B cell (primary cell): ENCODE measurements at regions not wholly inside any gene's neighbourhood (a gene's known extent, or its start where the extent isn't known, plus 50 kb on each side); places are given as distances from the start of the nearest gene placed in this dataset.

Experiments
- ATAC-seq: fragments of 200-7000 bp; cut with Tn5 transposase; one replicate; pipeline ENCODE4 v1.10.0; 2021; ENCODE audit warnings: low read depth, mild to moderate bottlenecking, moderate number of reproducible peaks, moderate library complexity
- CTCF ChIA-PET: fragments of 350-600 bp; sonication (Branson Sonifier 250); formaldehyde crosslinking; loops from one replicate; lab custom pipeline; 2021; ENCODE audit warnings: antibody characterized with exemption, inconsistent platforms; lab: Charles Lee
- POLR2A ChIA-PET: fragments of 350-600 bp; sonication (Branson Sonifier 250); formaldehyde crosslinking; loops from one replicate; lab custom pipeline; 2021; ENCODE audit warnings: antibody characterized with exemption; lab: Charles Lee
- DNase-seq: peaks from one replicate; pipeline ENCODE4 v3.0.0; 2013
- H2AFZ ChIP-seq: 2 replicates; pipeline ENCODE4 v1.6.1; 2012; ENCODE audit warnings: mild to moderate bottlenecking, low read depth, low read length; ENCODE audit not compliant: insufficient read depth, poor library complexity, severe bottlenecking
- H3K27ac ChIP-seq, 2 donors: 1 replicate in 1 of 2; 2 replicates in 1 of 2; pipeline ENCODE4 v1.5.1; 2012 to 2013; ENCODE audit warnings: low read length in 2 of 2, mild to moderate bottlenecking in 2 of 2, moderate library complexity in 1 of 2
- H3K27me3 ChIP-seq, 4 experiments: fragments of 200-600 bp in 1 of 4; sonication (generic) in 1 of 4; replicated peaks in 1 of 4; 1 replicate in 2 of 4; 2 replicates in 2 of 4; pipeline versions ENCODE4 v1.6.1 to v1.7.0; 2013 to 2016; ENCODE audit warnings: low read length in 3 of 4, mild to moderate bottlenecking in 2 of 4, mixed read lengths in 1 of 4, moderate library complexity in 1 of 4; ENCODE audit not compliant: insufficient read depth in 4 of 4, control insufficient read depth in 3 of 4; ENCODE audit errors: control extremely low read depth in 1 of 4
- H3K36me3 ChIP-seq, 2 experiments: replicated peaks in 1 of 2; 1 replicate in 1 of 2; 2 replicates in 1 of 2; pipeline versions ENCODE4 v1.6.1 to v1.7.1; 2013; ENCODE audit warnings: low read length in 1 of 2; ENCODE audit not compliant: insufficient read depth in 2 of 2, control insufficient read depth in 1 of 2; ENCODE audit errors: control extremely low read depth in 1 of 2, extremely low read depth in 1 of 2
- H3K4me1 ChIP-seq, 2 donors: fragments of 200-600 bp in 1 of 2; sonication (generic) in 1 of 2; 1 replicate in 1 of 2; 2 replicates in 1 of 2; pipeline versions ENCODE4 v1.5.1 to v1.6.1; 2013 to 2017; ENCODE audit warnings: low read length in 2 of 2; ENCODE audit not compliant: control insufficient read depth in 2 of 2, insufficient read depth in 2 of 2
- H3K4me2 ChIP-seq: replicated peaks from 2 replicates; pipeline ENCODE3; 2012; ENCODE audit warnings: mild to moderate bottlenecking, low read depth, low read length; ENCODE audit not compliant: poor library complexity, severe bottlenecking
- H3K4me3 ChIP-seq, 5 experiments: fragments of 200-600 bp in 1 of 5; sonication (generic) in 1 of 5; 1 replicate in 3 of 5; 2 replicates in 2 of 5; pipeline versions ENCODE4 v1.5.1 to v1.7.0; 2011 to 2016; ENCODE audit warnings: low read length in 4 of 5, mild to moderate bottlenecking in 4 of 5, low read depth in 2 of 5, control low read depth in 1 of 5, moderate library complexity in 1 of 5; ENCODE audit not compliant: insufficient read depth in 1 of 5; ENCODE audit errors: control extremely low read depth in 1 of 5, extremely low read depth in 1 of 5
- H3K79me2 ChIP-seq: fragments of 200-600 bp; sonication (generic); one replicate; pipeline ENCODE4 v1.6.0; 2016; ENCODE audit warnings: low read length; ENCODE audit not compliant: control insufficient read depth, insufficient read depth
- H3K9ac ChIP-seq: fragments of 200-600 bp; sonication (generic); 2 replicates; pipeline ENCODE4 v1.6.1; 2017; ENCODE audit warnings: mild to moderate bottlenecking, low read length, moderate library complexity
- H3K9me3 ChIP-seq, 3 donors: one replicate each; pipeline versions ENCODE4 v1.6.1 to v1.7.1; 2013; ENCODE audit warnings: low read length in 2 of 3; ENCODE audit not compliant: control insufficient read depth in 2 of 3, insufficient read depth in 1 of 3; ENCODE audit errors: control extremely low read depth in 1 of 3
- H4K20me1 ChIP-seq: 2 replicates; pipeline ENCODE4 v1.6.0; 2012; ENCODE audit warnings: mild to moderate bottlenecking, low read length; ENCODE audit not compliant: insufficient read depth, control insufficient read depth, poor library complexity, severe bottlenecking
- H3K27ac Mint-ChIP-seq: one replicate; pipeline ENCODE4 v1.8.0; 2021; ENCODE audit warnings: mixed read lengths
- H3K27me3 Mint-ChIP-seq: one replicate; pipeline ENCODE4 v1.8.0; 2021; ENCODE audit warnings: mixed read lengths
- H3K4me1 Mint-ChIP-seq: one replicate; pipeline ENCODE4 v1.8.0; 2021; ENCODE audit warnings: mixed read lengths
- H3K4me3 Mint-ChIP-seq: one replicate; pipeline ENCODE4 v1.8.0; 2021; ENCODE audit warnings: mixed read lengths
- H3K9me3 Mint-ChIP-seq: one replicate; pipeline ENCODE4 v1.8.0; 2022; ENCODE audit warnings: mixed read lengths; ENCODE audit not compliant: insufficient read depth
- EZH2 ChIP-seq: IDR thresholded peaks from 2 replicates; pipeline ENCODE4 v1.6.1; 2012; ENCODE audit warnings: borderline replicate concordance, low read depth, mild to moderate bottlenecking, moderate library complexity, low read length; ENCODE audit not compliant: insufficient read depth, poor library complexity, severe bottlenecking
- WGBS: methylation state at CpG from one replicate; pipeline ENCODE4 v1.1.5; 2013; ENCODE audit warnings: missing lambda C conversion rate; ENCODE audit not compliant: insufficient coverage; 5-methylcytosine and 5-hydroxymethylcytosine counted together
- intact Hi-C: fragments of 100-400 bp; cut with micrococcal nuclease; formaldehyde crosslinking; loops from one replicate; pipeline ENCODE4 v1.10.0; 2022
- TF ChIP-seq, protein P1 (sequence below): fragments of 200-600 bp; IDR thresholded peaks from one replicate; pipeline ENCODE4 v1.8.0; 2022; ENCODE audit warnings: antibody characterized with exemption, mild to moderate bottlenecking

DNA sequence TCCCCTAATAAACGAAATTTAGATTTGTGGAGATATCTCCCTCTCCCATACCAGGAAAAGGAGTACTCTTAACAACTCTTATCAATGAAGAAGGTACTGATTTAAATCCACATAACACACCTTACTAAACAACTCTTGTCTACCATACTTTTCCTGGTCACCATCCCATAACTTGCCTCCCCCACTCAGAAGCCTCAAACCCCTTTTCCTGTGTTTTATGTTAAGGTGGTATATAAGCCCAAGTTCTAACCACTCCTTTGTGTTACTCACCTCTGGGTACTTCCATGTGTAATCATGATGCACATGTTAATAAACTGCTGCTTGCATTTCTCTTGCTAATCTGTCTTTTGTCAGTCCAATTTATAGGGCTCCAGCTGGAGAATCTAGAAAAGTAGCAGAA, 330.7 kb downstream of the CD83 start:
- Mint-ChIP-seq H3K4me1 (peaks cover 24% of the 10 kb centered on the region), H3K4me3 (no peak overlapping the region), H3K27me3 (no peaks in the 10 kb centered on the region), H3K27ac (no peak overlapping the region), H3K9me3 (peaks cover 9% of the 10 kb centered on the region)
- ATAC-seq (no peak), DNase-seq (no peak)
- Histone ChIP-seq H2AFZ (no peak overlapping the region), H4K20me1 (no peaks in the 10 kb centered on the region), H3K9ac (no peak overlapping the region), H3K9me3 (peaks cover 0 to 5% (median 0%) of the 10 kb centered on the region in 3 donors), H3K27ac (no peak overlapping the region), H3K4me2 (no peak overlapping the region), H3K27me3 (no peaks in the 10 kb centered on the region), H3K36me3 (no peaks in the 10 kb centered on the region), H3K79me2 (no peaks in the 10 kb centered on the region), H3K4me3 (no peak overlapping the region), H3K4me1 (peaks cover 15 to 19% of the 10 kb centered on the region in 2 donors)
- intact Hi-C loops: no loop called here
- CTCF ChIA-PET: interaction anchor here (1.3 kb wide), 1 partner anchor 23 kb away, joined by 4 read pairs; no protein-coding TSS in a partner anchor
- WGBS: 100% methylated on average over 1 of the region's 1 CpG
- POLR2A ChIA-PET: no interaction called here
- TF ChIP-seq, protein P1, sequence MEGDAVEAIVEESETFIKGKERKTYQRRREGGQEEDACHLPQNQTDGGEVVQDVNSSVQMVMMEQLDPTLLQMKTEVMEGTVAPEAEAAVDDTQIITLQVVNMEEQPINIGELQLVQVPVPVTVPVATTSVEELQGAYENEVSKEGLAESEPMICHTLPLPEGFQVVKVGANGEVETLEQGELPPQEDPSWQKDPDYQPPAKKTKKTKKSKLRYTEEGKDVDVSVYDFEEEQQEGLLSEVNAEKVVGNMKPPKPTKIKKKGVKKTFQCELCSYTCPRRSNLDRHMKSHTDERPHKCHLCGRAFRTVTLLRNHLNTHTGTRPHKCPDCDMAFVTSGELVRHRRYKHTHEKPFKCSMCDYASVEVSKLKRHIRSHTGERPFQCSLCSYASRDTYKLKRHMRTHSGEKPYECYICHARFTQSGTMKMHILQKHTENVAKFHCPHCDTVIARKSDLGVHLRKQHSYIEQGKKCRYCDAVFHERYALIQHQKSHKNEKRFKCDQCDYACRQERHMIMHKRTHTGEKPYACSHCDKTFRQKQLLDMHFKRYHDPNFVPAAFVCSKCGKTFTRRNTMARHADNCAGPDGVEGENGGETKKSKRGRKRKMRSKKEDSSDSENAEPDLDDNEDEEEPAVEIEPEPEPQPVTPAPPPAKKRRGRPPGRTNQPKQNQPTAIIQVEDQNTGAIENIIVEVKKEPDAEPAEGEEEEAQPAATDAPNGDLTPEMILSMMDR: no peak
- no peak for TF ChIP-seq EZH2

DNA sequence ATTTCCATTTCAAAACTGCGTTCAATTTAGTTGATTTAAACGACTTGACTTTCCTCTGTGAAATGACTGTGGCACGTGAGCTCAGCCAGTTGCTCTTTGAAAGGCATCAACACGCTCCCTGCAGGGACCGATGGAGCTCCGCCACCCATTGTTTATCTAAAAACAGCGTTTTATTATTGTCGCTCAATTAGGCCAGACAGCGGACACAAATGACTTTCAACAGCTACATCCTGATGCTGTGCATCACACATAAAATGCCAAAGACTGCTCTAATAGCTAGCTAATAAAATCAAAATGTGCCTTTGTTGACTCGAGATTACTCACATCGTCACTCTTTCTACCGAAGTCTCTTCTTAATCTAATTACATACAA, 332.5 kb downstream of the CD83 start:
- no peak overlapping the region for H3K27ac Mint-ChIP-seq
- DNase-seq: no peak
- no peak overlapping the region for H3K4me3 ChIP-seq
- H3K4me2 ChIP-seq: no peak overlapping the region
- H2AFZ ChIP-seq: no peak overlapping the region
- no peak overlapping the region for H3K4me3 Mint-ChIP-seq
- H3K27me3 ChIP-seq: no peaks in the 10 kb centered on the region
- no peak overlapping the region for H3K9ac ChIP-seq
- no peaks in the 10 kb centered on the region for H3K79me2 ChIP-seq
- ChIA-PET POLR2A (no interaction called here), CTCF (no interaction called here)
- peaks cover 26% of the 10 kb centered on the region in 2 donors for H3K4me1 ChIP-seq
- H3K9me3 ChIP-seq: peaks cover 0 to 5% (median 0%) of the 10 kb centered on the region in 3 donors
- no peaks in the 10 kb centered on the region for H4K20me1 ChIP-seq
- TF ChIP-seq, protein P1: no peak
- TF ChIP-seq EZH2: no peak
- no peaks in the 10 kb centered on the region for H3K36me3 ChIP-seq
- peaks cover 9% of the 10 kb centered on the region for H3K9me3 Mint-ChIP-seq
- intact Hi-C loops: no loop called here
- no peak for ATAC-seq
- no peak overlapping the region for H3K27ac ChIP-seq
- H3K4me1 Mint-ChIP-seq: peaks cover 30% of the 10 kb centered on the region
- H3K27me3 Mint-ChIP-seq: no peaks in the 10 kb centered on the region
- 94% methylated on average over 11 of the region's 12 CpGs for WGBS
